GM19193 (cell line): ENCODE measurements at regions not wholly inside any gene's neighbourhood (a gene's known extent, or its start where the extent isn't known, plus 50 kb on each side); places are given as distances from the start of the nearest gene placed in this dataset.

ENCODE experiments used
- POLR2A ChIP-seq: IDR thresholded peaks from 4 replicates; pipeline ENCODE4 v1.6.1; 2011; ENCODE audit not compliant: insufficient read depth, insufficient read length; ENCODE audit errors: extremely low read depth

GRCh38 chr2:121849236-121849635 is 93.8 kb downstream of the TSN start:
- no peak for TF ChIP-seq POLR2A

GRCh38 chr2:121855510-121855909 is 100.1 kb downstream of the TSN start:
- TF ChIP-seq POLR2A = no peak

- no peak for TF ChIP-seq POLR2A
Observed at GRCh38 chr2:121856360-121856759, 100.9 kb downstream of the TSN start.

GRCh38 chr2:121858369-121858768 is 102.9 kb downstream of the TSN start:
- no peak for TF ChIP-seq POLR2A

GRCh38 chr2:121858847-121859246 is 103.4 kb downstream of the TSN start:
- no peak for TF ChIP-seq POLR2A

GRCh38 chr2:121860033-121860757 is 104.7 kb downstream of the TSN start:
- no peak for TF ChIP-seq POLR2A

- no peak for TF ChIP-seq POLR2A
Observed at GRCh38 chr2:121860758-121861227, 105.3 kb downstream of the TSN start.

- no peak for TF ChIP-seq POLR2A
Observed at GRCh38 chr2:121862286-121862685, 106.8 kb downstream of the TSN start.

- TF ChIP-seq POLR2A = no peak
Observed at GRCh38 chr2:121865914-121866313, 110.5 kb downstream of the TSN start.

- no peak for TF ChIP-seq POLR2A
Observed at GRCh38 chr2:121866789-121867188, 111.3 kb downstream of the TSN start.

GRCh38 chr2:121868652-121869051 is 113.2 kb downstream of the TSN start:
- TF ChIP-seq POLR2A = no peak

GRCh38 chr2:121869363-121869762 is 113.9 kb downstream of the TSN start:
- no peak for TF ChIP-seq POLR2A

GRCh38 chr2:121869873-121870272 is 114.4 kb downstream of the TSN start:
- TF ChIP-seq POLR2A = no peak

GRCh38 chr2:121872651-121873050 is 117.2 kb downstream of the TSN start:
- TF ChIP-seq POLR2A = no peak

GRCh38 chr2:121873864-121874263 is 118.4 kb downstream of the TSN start:
- no peak for TF ChIP-seq POLR2A

- no peak for TF ChIP-seq POLR2A
Observed at GRCh38 chr2:121875585-121876185, 120.2 kb downstream of the TSN start.

GRCh38 chr2:121877366-121877765 is 121.9 kb downstream of the TSN start:
- no peak for TF ChIP-seq POLR2A

GRCh38 chr2:121880283-121880682 is 124.8 kb downstream of the TSN start:
- TF ChIP-seq POLR2A = no peak

GRCh38 chr2:121881038-121881437 is 125.6 kb downstream of the TSN start:
- TF ChIP-seq POLR2A = no peak
